ENCODE measurements at regions not wholly inside any gene's neighbourhood (a gene's known extent, or its start where the extent isn't known, plus 50 kb on each side); places are given as distances from the start of the nearest gene placed in this dataset.

DNA sequence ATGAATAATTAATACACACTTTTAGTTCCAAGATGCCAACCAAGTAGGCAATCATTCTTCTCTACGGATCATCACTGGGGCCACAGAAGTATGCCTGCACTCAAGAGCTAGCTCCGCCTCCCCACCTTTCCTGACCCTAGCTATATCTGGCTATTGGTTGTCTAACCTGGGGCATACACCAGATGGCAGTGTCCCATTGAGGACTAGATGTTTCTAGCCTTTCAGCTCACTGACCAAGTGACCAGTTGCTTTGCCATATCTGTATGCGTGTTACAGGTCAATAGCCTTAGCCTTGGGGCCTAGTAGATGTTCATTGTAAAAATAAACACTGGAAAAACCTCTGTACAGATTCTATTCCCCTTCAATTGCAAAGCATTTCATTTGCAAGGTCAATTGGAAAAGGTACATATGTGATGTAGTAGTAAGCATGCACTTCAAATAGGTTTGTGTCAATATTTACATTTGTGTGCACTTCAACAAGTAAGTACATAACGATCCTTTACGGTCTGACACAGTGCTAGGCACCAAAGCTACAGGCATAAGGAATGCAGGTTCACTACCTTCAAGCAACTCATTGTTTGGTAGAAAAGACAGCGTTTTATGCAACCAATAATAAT, 521.7 kb downstream of the PPARGC1A start:
- Histone ChIP-seq H2AFZ (ENCODE audit: low read depth, low read length) (no peak overlapping the region), H3K9me3 (ENCODE audit: low read length) (no peaks in the 10 kb centered on the region), H3K4me3 (ENCODE audit: low read length) (no peak overlapping the region), H3K4me1 (ENCODE audit: insufficient read depth, low read length) (peaks cover 10% of the 10 kb centered on the region), H3K27me3 (ENCODE audit: insufficient read depth, low read length) (no peaks in the 10 kb centered on the region), H3K36me3 (ENCODE audit: insufficient read depth, low read length) (no peaks in the 10 kb centered on the region)

DNA sequence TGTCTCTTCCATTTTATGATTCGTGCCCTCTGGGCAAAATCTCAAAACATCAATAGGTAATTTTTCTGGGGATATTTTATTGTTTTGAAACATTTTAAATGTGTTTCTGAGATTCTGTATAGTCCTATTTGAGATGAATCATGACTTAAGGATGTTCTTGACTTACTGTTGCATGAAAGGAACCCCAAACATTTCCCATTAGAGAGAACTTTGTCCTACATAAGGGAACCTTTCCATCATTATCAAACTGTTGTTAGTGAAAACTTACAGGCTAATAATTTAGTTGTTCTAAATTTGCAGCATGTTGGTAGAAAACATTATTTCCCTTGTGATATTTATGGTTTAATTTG, 523.3 kb downstream of the PPARGC1A start:
- Histone ChIP-seq H2AFZ (ENCODE audit: low read depth, low read length) (no peak overlapping the region), H3K4me3 (ENCODE audit: low read length) (no peak overlapping the region), H3K36me3 (ENCODE audit: insufficient read depth, low read length) (no peaks in the 10 kb centered on the region), H3K4me1 (ENCODE audit: insufficient read depth, low read length) (peaks cover 9% of the 10 kb centered on the region), H3K27me3 (ENCODE audit: insufficient read depth, low read length) (no peaks in the 10 kb centered on the region), H3K9me3 (ENCODE audit: low read length) (no peaks in the 10 kb centered on the region)

DNA sequence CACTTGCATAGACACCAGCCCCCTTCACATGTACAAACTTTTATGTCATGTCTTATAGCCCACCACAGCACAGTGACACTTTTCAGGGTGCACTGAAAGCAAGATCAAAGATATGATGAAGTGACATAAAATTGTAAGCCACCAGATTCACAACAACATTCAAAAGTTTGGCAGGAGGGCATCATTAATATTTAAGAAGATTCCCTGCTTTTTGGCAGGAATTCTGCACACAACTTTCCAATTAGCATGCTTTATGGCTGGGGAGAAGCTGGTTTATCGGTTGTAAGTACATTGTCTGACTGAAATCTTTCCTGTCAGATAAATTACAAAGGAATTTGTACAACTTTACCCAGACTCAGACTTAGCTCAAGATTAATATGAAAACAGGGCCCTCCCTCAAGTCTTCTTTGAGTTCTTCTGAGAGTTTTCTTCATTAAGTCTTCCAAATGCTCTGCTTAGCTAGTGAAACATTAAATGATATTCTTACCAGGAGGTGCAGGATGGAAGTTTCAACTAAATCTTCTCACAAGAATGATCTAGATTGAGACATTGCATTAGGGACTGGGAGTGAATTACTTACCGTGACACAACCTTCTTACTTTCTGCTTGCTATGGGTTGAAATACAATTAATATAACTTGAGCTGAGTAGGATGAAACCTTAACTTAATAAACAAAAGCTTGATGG, 523.8 kb downstream of the PPARGC1A start:
- no peaks in the 10 kb centered on the region for H3K9me3 ChIP-seq (ENCODE audit: low read length)
- no peak overlapping the region for H3K4me3 ChIP-seq (ENCODE audit: low read length)
- H3K27me3 ChIP-seq (ENCODE audit: insufficient read depth, low read length): no peaks in the 10 kb centered on the region
- no peaks in the 10 kb centered on the region for H3K36me3 ChIP-seq (ENCODE audit: insufficient read depth, low read length)
- no peak overlapping the region for H2AFZ ChIP-seq (ENCODE audit: low read depth, low read length)
- peaks cover 9% of the 10 kb centered on the region for H3K4me1 ChIP-seq (ENCODE audit: insufficient read depth, low read length)

DNA sequence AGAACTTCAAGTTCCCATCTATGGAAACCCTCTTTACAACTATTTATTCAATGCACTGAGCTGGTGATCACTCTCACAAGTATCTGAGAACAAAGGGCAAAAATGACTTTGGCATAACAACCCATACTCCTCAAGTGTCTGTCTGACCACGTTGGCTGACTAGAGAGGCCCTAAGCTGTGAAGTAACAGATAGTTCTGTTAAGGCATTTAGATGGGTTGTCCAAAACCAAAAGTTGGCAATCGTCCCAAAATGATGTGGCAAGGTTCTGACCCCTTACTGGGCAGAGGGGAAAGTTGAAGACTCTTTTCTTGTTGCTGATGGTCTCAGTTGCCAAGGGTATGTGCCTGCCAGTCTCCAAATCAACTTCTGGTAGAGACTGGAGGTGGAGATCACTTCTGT, 524.8 kb downstream of the PPARGC1A start:
- no peaks in the 10 kb centered on the region for H3K36me3 ChIP-seq (ENCODE audit: insufficient read depth, low read length)
- peaks cover 9% of the 10 kb centered on the region for H3K4me1 ChIP-seq (ENCODE audit: insufficient read depth, low read length)
- no peak overlapping the region for H2AFZ ChIP-seq (ENCODE audit: low read depth, low read length)
- no peaks in the 10 kb centered on the region for H3K9me3 ChIP-seq (ENCODE audit: low read length)
- H3K27me3 ChIP-seq (ENCODE audit: insufficient read depth, low read length): no peaks in the 10 kb centered on the region
- no peak overlapping the region for H3K4me3 ChIP-seq (ENCODE audit: low read length)

DNA sequence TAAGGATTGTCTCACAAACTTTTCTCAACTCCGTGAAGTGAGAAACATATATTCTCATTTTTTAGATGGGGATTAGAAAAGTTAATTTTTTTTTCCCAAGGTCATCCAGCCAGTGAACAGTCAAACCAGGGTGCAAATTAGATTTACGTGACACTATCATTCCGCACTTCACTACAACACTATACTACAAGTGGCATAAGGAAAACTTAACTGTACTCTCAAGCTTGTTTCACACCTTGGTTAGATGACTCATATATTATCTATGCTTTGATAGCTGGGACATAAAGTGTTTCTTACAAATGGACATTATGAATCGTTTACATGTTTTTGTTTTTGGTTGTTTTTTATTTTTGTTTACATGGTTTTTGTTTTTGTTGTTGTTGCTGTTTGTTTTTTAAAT, 525.7 kb downstream of the PPARGC1A start:
- Histone ChIP-seq H3K36me3 (ENCODE audit: insufficient read depth, low read length) (no peaks in the 10 kb centered on the region), H3K4me1 (ENCODE audit: insufficient read depth, low read length) (peaks cover 4% of the 10 kb centered on the region), H3K27me3 (ENCODE audit: insufficient read depth, low read length) (no peaks in the 10 kb centered on the region), H3K9me3 (ENCODE audit: low read length) (no peaks in the 10 kb centered on the region), H3K4me3 (ENCODE audit: low read length) (no peak overlapping the region), H2AFZ (ENCODE audit: low read depth, low read length) (no peak overlapping the region)

DNA sequence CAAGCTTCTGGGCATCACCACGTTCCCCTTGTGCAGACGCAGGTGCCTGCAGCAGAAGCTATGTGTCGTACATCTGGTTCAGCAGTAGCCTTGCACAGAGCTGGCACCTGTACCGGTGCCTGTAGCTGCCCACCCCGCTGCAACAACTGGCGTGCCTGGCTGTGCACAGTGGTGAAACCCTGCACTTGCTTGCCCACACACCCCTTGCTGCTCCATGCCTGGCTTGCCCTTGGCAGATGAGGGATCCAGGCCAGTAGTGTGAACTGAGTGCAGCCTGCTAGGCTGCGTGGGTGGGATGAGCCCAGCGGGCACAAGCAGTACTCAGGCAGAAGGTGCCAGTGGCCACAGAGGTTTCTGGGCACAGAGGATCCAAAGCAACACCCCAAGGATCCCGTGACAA, 528.4 kb downstream of the PPARGC1A start:
- no peaks in the 10 kb centered on the region for H3K27me3 ChIP-seq (ENCODE audit: insufficient read depth, low read length)
- H2AFZ ChIP-seq (ENCODE audit: low read depth, low read length): no peak overlapping the region
- no peaks in the 10 kb centered on the region for H3K4me1 ChIP-seq (ENCODE audit: insufficient read depth, low read length)
- H3K9me3 ChIP-seq (ENCODE audit: low read length): no peaks in the 10 kb centered on the region
- H3K36me3 ChIP-seq (ENCODE audit: insufficient read depth, low read length): no peaks in the 10 kb centered on the region
- H3K4me3 ChIP-seq (ENCODE audit: low read length): no peak overlapping the region

DNA sequence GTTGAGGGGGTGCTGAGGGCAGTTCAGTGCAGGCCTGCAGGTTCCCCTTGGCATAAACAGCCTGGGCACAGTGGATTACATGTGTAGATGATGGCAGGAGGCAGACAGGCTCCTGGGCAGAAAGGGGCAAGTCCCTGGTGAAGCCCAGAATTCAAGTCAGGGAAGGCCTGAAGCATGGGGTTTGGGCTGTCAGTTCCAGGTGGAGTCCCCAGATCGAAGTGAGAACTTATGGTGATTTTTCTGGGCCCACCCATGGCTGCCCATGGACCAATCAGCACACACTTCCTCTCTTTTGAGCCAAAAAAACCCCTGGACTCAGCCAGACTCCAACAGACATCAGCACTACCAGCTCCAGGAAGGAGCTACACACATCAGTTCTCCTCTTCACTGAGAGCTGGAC, 529.1 kb downstream of the PPARGC1A start:
- Histone ChIP-seq H3K36me3 (ENCODE audit: insufficient read depth, low read length) (no peaks in the 10 kb centered on the region), H3K27me3 (ENCODE audit: insufficient read depth, low read length) (no peaks in the 10 kb centered on the region), H3K9me3 (ENCODE audit: low read length) (no peaks in the 10 kb centered on the region), H2AFZ (ENCODE audit: low read depth, low read length) (no peak overlapping the region), H3K4me3 (ENCODE audit: low read length) (no peak overlapping the region), H3K4me1 (ENCODE audit: insufficient read depth, low read length) (no peaks in the 10 kb centered on the region)

DNA sequence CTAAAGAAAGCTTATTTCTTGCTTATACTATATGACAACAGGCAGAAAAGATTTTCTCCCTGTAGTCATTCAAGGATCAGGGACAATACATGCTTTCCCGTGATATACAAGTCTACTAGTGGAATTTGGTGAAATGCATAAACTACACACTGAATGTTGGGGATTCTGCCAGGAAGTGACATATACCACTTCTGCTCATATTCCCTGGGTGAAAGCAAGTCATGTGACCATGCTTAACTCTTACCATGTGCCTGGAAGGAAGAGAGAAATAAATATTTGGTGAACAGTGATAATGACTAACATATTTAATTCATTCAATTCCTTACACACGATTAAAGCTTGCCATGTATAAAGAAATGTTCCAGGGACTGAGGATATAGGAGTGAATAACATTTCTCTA, 534.6 kb downstream of the PPARGC1A start:
- Histone ChIP-seq H3K9me3 (ENCODE audit: low read length) (no peaks in the 10 kb centered on the region), H3K4me1 (ENCODE audit: insufficient read depth, low read length) (no peaks in the 10 kb centered on the region), H3K36me3 (ENCODE audit: insufficient read depth, low read length) (no peaks in the 10 kb centered on the region), H2AFZ (ENCODE audit: low read depth, low read length) (no peak overlapping the region), H3K27me3 (ENCODE audit: insufficient read depth, low read length) (no peaks in the 10 kb centered on the region), H3K4me3 (ENCODE audit: low read length) (no peak overlapping the region)

DNA sequence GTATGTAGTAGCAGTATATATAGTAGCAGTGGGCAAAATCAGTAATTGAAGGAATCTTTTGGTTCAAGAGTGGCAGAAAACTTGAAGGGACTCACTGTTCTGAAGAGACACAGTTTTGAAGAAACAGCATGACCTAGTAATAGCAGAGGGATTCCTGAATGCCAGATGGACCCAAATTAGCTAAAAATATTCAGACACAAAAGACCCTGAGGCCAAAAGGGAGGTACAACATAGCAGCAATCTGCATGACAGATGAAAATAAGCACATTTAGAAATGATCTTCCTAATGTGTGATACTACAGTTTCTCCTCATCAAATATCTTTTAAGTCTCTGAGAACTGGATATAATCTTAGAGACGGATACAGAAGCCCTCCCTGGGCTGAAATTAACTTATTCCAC, 536.6 kb downstream of the PPARGC1A start:
- Histone ChIP-seq H3K4me3 (ENCODE audit: low read length) (no peak overlapping the region), H2AFZ (ENCODE audit: low read depth, low read length) (no peak overlapping the region), H3K36me3 (ENCODE audit: insufficient read depth, low read length) (no peaks in the 10 kb centered on the region), H3K9me3 (ENCODE audit: low read length) (no peaks in the 10 kb centered on the region), H3K4me1 (ENCODE audit: insufficient read depth, low read length) (no peaks in the 10 kb centered on the region), H3K27me3 (ENCODE audit: insufficient read depth, low read length) (no peaks in the 10 kb centered on the region)

DNA sequence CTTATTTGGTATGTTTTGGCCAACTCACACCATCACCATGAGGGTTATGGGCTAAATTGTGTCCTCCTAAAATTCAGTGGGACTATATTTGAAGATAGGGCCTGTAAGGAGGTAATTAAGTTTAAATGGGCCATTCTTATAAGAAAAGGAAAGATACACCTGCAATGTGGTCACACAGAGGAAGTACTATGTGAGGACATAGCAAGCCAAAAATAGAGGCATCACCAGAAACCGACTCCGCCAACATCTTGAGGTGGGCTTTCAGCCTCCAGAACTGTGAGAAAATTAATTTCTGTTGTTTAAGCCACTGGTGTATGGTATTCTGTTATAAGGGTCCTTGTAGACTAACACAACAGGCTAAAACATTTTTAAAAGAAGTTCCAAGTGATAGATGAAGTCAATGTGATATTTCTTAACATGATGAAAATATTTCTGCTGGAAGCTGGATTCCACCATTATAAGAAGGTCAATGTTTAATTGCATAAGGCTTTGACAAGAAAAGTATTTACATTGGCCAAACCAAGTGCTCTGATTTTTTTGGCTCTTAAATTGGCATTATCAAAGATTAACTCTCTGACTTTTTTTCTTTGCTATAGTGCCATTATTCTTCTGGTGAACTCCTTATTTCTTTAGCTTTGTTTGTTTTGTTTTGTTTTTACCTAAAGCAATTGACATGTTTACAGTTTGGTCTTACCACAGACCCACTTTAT, 540.9 kb downstream of the PPARGC1A start:
- no peak overlapping the region for H2AFZ ChIP-seq (ENCODE audit: low read depth, low read length)
- no peaks in the 10 kb centered on the region for H3K36me3 ChIP-seq (ENCODE audit: insufficient read depth, low read length)
- H3K4me3 ChIP-seq (ENCODE audit: low read length): no peak overlapping the region
- H3K4me1 ChIP-seq (ENCODE audit: insufficient read depth, low read length): no peaks in the 10 kb centered on the region
- no peaks in the 10 kb centered on the region for H3K27me3 ChIP-seq (ENCODE audit: insufficient read depth, low read length)
- no peaks in the 10 kb centered on the region for H3K9me3 ChIP-seq (ENCODE audit: low read length)

DNA sequence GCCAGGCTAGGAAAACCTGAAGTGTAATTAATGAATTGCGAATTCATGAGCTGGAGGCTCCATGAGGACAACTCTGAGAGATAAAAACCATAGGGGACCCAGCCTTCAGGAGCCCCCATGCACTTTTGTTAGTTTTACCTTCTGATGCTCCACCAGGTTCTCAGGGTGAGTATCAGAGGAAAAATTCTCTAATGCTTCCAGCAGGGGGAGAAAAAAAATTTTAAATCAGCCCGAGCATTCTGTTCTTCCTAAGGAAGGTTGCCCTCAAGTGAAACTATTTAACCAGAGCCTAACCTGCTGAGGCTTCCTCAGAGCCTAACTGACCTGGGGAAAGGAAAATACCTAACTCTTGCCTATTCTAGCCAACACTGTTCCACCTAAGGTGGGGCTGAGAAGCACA, 552.6 kb downstream of the PPARGC1A start:
- Histone ChIP-seq H3K27me3 (ENCODE audit: insufficient read depth, low read length) (no peaks in the 10 kb centered on the region), H3K4me3 (ENCODE audit: low read length) (no peak overlapping the region), H3K4me1 (ENCODE audit: insufficient read depth, low read length) (peaks cover 18% of the 10 kb centered on the region), H3K36me3 (ENCODE audit: insufficient read depth, low read length) (no peaks in the 10 kb centered on the region), H2AFZ (ENCODE audit: low read depth, low read length) (no peak overlapping the region), H3K9me3 (ENCODE audit: low read length) (no peaks in the 10 kb centered on the region)

DNA sequence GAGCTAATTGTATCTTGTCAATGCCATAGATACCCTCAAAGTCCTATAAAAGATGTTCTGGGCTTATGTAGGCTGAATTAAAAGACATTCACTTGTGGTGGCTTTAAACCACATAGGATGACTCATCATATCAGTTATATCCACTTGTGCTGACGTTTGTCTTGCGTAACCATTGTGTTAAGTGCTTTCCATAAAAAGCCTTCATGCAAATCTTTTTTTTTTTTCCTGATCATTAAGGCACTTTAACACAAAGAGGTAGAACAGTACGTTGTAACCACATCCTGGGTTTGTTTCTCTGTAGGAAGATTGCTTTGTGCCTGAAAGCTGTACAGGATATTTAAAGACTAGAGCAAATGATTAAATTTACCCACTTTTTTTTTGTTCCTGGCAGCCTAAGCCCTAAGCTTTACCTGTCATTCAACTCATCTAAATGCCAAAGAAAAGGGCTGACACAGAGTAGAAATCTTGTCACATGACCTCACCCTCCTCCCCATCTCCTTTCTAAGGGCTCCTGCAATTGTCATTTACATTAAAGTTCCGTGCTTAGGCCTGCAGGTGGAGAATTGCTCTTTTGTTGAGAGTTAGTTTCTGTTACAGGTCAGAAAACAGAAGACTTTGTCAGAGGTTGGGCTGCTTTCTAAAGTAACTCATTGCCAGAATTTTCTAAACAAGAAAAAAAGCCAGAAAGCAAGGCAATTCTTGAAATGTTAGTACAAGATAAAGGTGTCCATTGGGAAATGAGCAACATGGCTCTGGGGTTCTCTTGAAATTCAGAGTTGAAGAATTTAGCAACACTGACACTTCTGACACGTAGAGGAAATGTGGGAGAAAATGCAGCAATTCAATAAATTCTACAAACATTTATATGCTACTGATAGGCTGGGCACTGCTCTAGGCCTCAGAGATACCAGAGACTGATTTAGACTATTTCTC, 555.6 kb downstream of the PPARGC1A start:
- Histone ChIP-seq H3K9me3 (ENCODE audit: low read length) (no peaks in the 10 kb centered on the region), H2AFZ (ENCODE audit: low read depth, low read length) (peak overlapping the region; percentile 70), H3K27me3 (ENCODE audit: insufficient read depth, low read length) (no peaks in the 10 kb centered on the region), H3K36me3 (ENCODE audit: insufficient read depth, low read length) (no peaks in the 10 kb centered on the region), H3K4me1 (ENCODE audit: insufficient read depth, low read length) (peaks cover 24% of the 10 kb centered on the region), H3K4me3 (ENCODE audit: low read length) (no peak overlapping the region)

DNA sequence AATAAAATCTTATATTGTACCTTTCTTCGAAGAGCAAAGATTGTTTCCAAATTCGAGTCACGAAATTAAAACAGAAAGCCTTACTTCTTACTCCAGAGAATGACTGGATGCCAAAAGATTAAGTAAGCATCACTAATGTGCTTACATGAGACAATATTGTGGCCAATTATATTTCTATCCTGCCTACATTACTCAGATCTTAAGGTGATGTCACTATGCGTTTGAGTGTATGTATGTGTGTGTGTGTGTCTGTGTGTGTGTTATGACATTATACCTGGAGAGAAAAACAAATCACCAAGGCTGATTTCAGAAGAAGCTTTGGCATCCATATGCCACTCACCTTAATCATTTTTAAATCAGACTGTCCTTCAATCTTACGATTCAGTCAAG, 556.3 kb downstream of the PPARGC1A start:
- H3K4me1 ChIP-seq (ENCODE audit: insufficient read depth, low read length): peaks cover 24% of the 10 kb centered on the region
- H2AFZ ChIP-seq (ENCODE audit: low read depth, low read length): no peak overlapping the region
- no peaks in the 10 kb centered on the region for H3K36me3 ChIP-seq (ENCODE audit: insufficient read depth, low read length)
- H3K4me3 ChIP-seq (ENCODE audit: low read length): no peak overlapping the region
- no peaks in the 10 kb centered on the region for H3K27me3 ChIP-seq (ENCODE audit: insufficient read depth, low read length)
- no peaks in the 10 kb centered on the region for H3K9me3 ChIP-seq (ENCODE audit: low read length)
